Activated T-helper 9 cell treated with anti-CD3 and anti-CD28 coated beads, Interleukin-2, amount 50 U/mL, for 16 hours (primary cell): ENCODE measurements at regions not wholly inside any gene's neighbourhood (a gene's known extent, or its start where the extent isn't known, plus 50 kb on each side); places are given as distances from the start of the nearest gene placed in this dataset.
"Not testable (repeated sequence)": the region's sequence is repeated elsewhere in the genome, so short reads cannot be mapped to it uniquely, and the experiment has no call there.

Experiments
- DNase-seq: peaks from one replicate; pipeline ENCODE4 v3.0.0-alpha.2; 2020; ENCODE audit warnings: low read depth

- DNase-seq = no peak
Observed at GRCh38 chr14:105876829-105877228, 350.4 kb downstream of the TMEM121 start.

- DNase-seq = no peak
Observed at GRCh38 chr14:105877645-105878044, 351.3 kb downstream of the TMEM121 start.

- no peak for DNase-seq
Observed at GRCh38 chr14:105878125-105878524, 351.7 kb downstream of the TMEM121 start.

- no peak for DNase-seq
Observed at GRCh38 chr14:105878554-105878953, 352.2 kb downstream of the TMEM121 start.

GRCh38 chr14:105879503-105879866 lies 353.1 kb downstream of the TMEM121 start:
- no peak for DNase-seq

GRCh38 chr14:105879867-105880561 lies 353.6 kb downstream of the TMEM121 start:
- DNase-seq = no peak

GRCh38 chr14:105880616-105881015 lies 354.2 kb downstream of the TMEM121 start:
- no peak for DNase-seq

GRCh38 chr14:105881021-105881930 lies 354.9 kb downstream of the TMEM121 start:
- no peak for DNase-seq

- not testable (repeated sequence) for DNase-seq
Observed at GRCh38 chr14:105882011-105882410, 355.6 kb downstream of the TMEM121 start.

- DNase-seq = no peak
Observed at GRCh38 chr14:105882626-105883025, 356.2 kb downstream of the TMEM121 start.

GRCh38 chr14:105883066-105884005 lies 357.0 kb downstream of the TMEM121 start:
- DNase-seq = no peak

GRCh38 chr14:105884192-105884807 lies 357.9 kb downstream of the TMEM121 start:
- DNase-seq = not testable (repeated sequence)

- DNase-seq = no peak
Observed at GRCh38 chr14:105884808-105885281, 358.5 kb downstream of the TMEM121 start.

GRCh38 chr14:105885561-105886320 lies 359.4 kb downstream of the TMEM121 start:
- DNase-seq = no peak

- DNase-seq = not testable (repeated sequence)
Observed at GRCh38 chr14:105886791-105887191, 360.4 kb downstream of the TMEM121 start.

- DNase-seq = no peak
Observed at GRCh38 chr14:105887692-105888091, 361.3 kb downstream of the TMEM121 start.

- DNase-seq = no peak
Observed at GRCh38 chr14:105888151-105888550, 361.8 kb downstream of the TMEM121 start.

GRCh38 chr14:105888784-105889665 lies 362.6 kb downstream of the TMEM121 start:
- no peak for DNase-seq

GRCh38 chr14:105889666-105890473 lies 363.5 kb downstream of the TMEM121 start:
- DNase-seq = no peak
